ENCODE measurements at regions not wholly inside any gene's neighbourhood (a gene's known extent, or its start where the extent isn't known, plus 50 kb on each side); places are given as distances from the start of the nearest gene placed in this dataset.

- H3K27ac ChIP-seq, result no peak overlapping the region
- H3K4me3 ChIP-seq, result no peak overlapping the region
- 43 to 48% methylated on average over 2 of the region's 2 CpGs for WGBS, 2 donors
- H3K4me1 ChIP-seq, result no peaks in the 10 kb centered on the region
- intact Hi-C loops (cut with DNase I), result no loop called here
- H3K27me3 ChIP-seq, result no peaks in the 10 kb centered on the region
- no peak for TF ChIP-seq CTCF (IDR thresholded peaks at IDR 0.05)
- no peak for TF ChIP-seq POLR2A (IDR thresholded peaks at IDR 0.05)
- no peaks in the 10 kb centered on the region for H3K9me3 ChIP-seq
- no peak for ATAC-seq
- no peaks in the 10 kb centered on the region for H3K36me3 ChIP-seq (replicated peaks in 1 of 2; ENCODE audit: insufficient read depth in 1 of 2, low read depth in 2 of 2)
- peak in 1 of 4 donors; percentile 2 for DNase-seq
Measured at GRCh38 chr12:77488041-77488620, 342.6 kb upstream of the NAV3 start.

- Histone ChIP-seq H3K4me3 (no peak overlapping the region), H3K27ac (no peak overlapping the region), H3K4me1 (no peaks in the 10 kb centered on the region), H3K9me3 (no peaks in the 10 kb centered on the region), H3K36me3 (replicated peaks in 1 of 2; ENCODE audit: insufficient read depth in 1 of 2, low read depth in 2 of 2) (no peaks in the 10 kb centered on the region), H3K27me3 (no peaks in the 10 kb centered on the region)
- intact Hi-C loops (cut with DNase I), result no loop called here
- TF ChIP-seq CTCF (IDR thresholded peaks at IDR 0.05), result no peak
- TF ChIP-seq POLR2A (IDR thresholded peaks at IDR 0.05), result no peak
- DNase-seq (no peak), ATAC-seq (no peak)
- 14 to 19% methylated on average over 1 of the region's 1 CpG for WGBS, 2 donors
Measured at GRCh38 chr12:77486872-77487271, 343.8 kb upstream of the NAV3 start.

GRCh38 chr12:77485961-77486854, 344.5 kb upstream of the NAV3 start:
- no peak overlapping the region for H3K4me3 ChIP-seq
- ATAC-seq (no peak), DNase-seq (no peak)
- no peaks in the 10 kb centered on the region for H3K36me3 ChIP-seq (replicated peaks in 1 of 2; ENCODE audit: insufficient read depth in 1 of 2, low read depth in 2 of 2)
- WGBS, 2 donors, result 63 to 73% methylated on average over 3 of the region's 3 CpGs
- no peaks in the 10 kb centered on the region for H3K27me3 ChIP-seq
- TF ChIP-seq CTCF (IDR thresholded peaks at IDR 0.05), result no peak
- TF ChIP-seq POLR2A (IDR thresholded peaks at IDR 0.05), result no peak
- H3K27ac ChIP-seq, result no peak overlapping the region
- no peaks in the 10 kb centered on the region for H3K4me1 ChIP-seq
- H3K9me3 ChIP-seq, result no peaks in the 10 kb centered on the region
- intact Hi-C loops (cut with DNase I), result no loop called here

- no peak for DNase-seq
- no peak overlapping the region for H3K27ac ChIP-seq
- no peak overlapping the region for H3K4me3 ChIP-seq
- TF ChIP-seq POLR2A (IDR thresholded peaks at IDR 0.05) (no peak), CTCF (IDR thresholded peaks at IDR 0.05) (no peak)
- WGBS, 2 donors, result 48 to 59% methylated on average over 1 of the region's 1 CpG
- H3K36me3 ChIP-seq (replicated peaks in 1 of 2; ENCODE audit: insufficient read depth in 1 of 2, low read depth in 2 of 2), result no peaks in the 10 kb centered on the region
- no peaks in the 10 kb centered on the region for H3K27me3 ChIP-seq
- no peaks in the 10 kb centered on the region for H3K9me3 ChIP-seq
- H3K4me1 ChIP-seq, result no peaks in the 10 kb centered on the region
- no peak for ATAC-seq
- intact Hi-C loops (cut with DNase I), result no loop called here
Measured at GRCh38 chr12:77481687-77482086, 349.0 kb upstream of the NAV3 start.
